Natural killer cell (primary cell): ENCODE measurements at regions not wholly inside any gene's neighbourhood (a gene's known extent, or its start where the extent isn't known, plus 50 kb on each side); places are given as distances from the start of the nearest gene placed in this dataset.

Experiments used
- ATAC-seq, 3 donors: fragments of 150-1000 bp in 2 of 3; fragments of 200-7000 bp in 1 of 3; cut with Tn5 transposase; 1 replicate in 1 of 3; 2 replicates in 2 of 3; pipeline ENCODE4 v1.10.0; 2021; ENCODE audit warnings: mild to moderate bottlenecking in 2 of 3, moderate library complexity in 2 of 3
- DNase-seq, 2 donors: peaks; one replicate each; pipeline versions ENCODE4 v3.0.0 to v3.0.0-alpha.2; 2013 to 2021; ENCODE audit warnings: mixed read lengths in 1 of 2
- H3K27ac ChIP-seq: one replicate; pipeline ENCODE4 v1.5.1; 2013; ENCODE audit warnings: mild to moderate bottlenecking, low read length
- H3K27me3 ChIP-seq: one replicate; pipeline ENCODE4 v1.6.1; 2013; ENCODE audit warnings: low read length; ENCODE audit not compliant: control insufficient read depth, insufficient read depth
- H3K36me3 ChIP-seq: one replicate; pipeline ENCODE4 v1.6.1; 2013; ENCODE audit warnings: low read length; ENCODE audit not compliant: control insufficient read depth, insufficient read depth
- H3K4me1 ChIP-seq: one replicate; pipeline ENCODE4 v1.6.1; 2013; ENCODE audit warnings: low read length; ENCODE audit not compliant: control insufficient read depth, insufficient read depth
- H3K4me3 ChIP-seq: one replicate; pipeline ENCODE4 v1.5.1; 2013; ENCODE audit warnings: low read length
- H3K9me3 ChIP-seq: one replicate; pipeline ENCODE4 v1.6.1; 2013; ENCODE audit warnings: low read length; ENCODE audit not compliant: control insufficient read depth, insufficient read depth
- H3K27ac Mint-ChIP-seq, 2 donors: one replicate each; pipeline ENCODE4 v1.8.0; 2022; ENCODE audit warnings: mild to moderate bottlenecking in 2 of 2, mixed read lengths in 2 of 2, moderate library complexity in 1 of 2
- H3K27me3 Mint-ChIP-seq, 2 donors: one replicate each; pipeline ENCODE4 v1.8.0; 2022; ENCODE audit warnings: low read depth in 2 of 2, mixed read lengths in 2 of 2
- H3K36me3 Mint-ChIP-seq: one replicate; pipeline ENCODE4 v1.8.0; 2022; ENCODE audit warnings: mixed read lengths
- H3K4me1 Mint-ChIP-seq, 2 donors: one replicate each; pipeline ENCODE4 v1.8.0; 2022; ENCODE audit warnings: mixed read lengths in 2 of 2
- H3K4me3 Mint-ChIP-seq: one replicate; pipeline ENCODE4 v1.8.0; 2022; ENCODE audit warnings: mild to moderate bottlenecking, moderate library complexity, mixed read lengths
- H3K9me3 Mint-ChIP-seq, 2 donors: one replicate each; pipeline ENCODE4 v1.8.0; 2022; ENCODE audit warnings: mixed read lengths in 2 of 2
- CTCF ChIP-seq: fragments of 200-600 bp; IDR thresholded peaks from one replicate; pipeline ENCODE4 v1.8.0; 2022; ENCODE audit warnings: antibody characterized with exemption
- WGBS: methylation state at CpG from one replicate; pipeline ENCODE4 v1.1.7; 2013; ENCODE audit warnings: missing lambda C conversion rate; ENCODE audit not compliant: insufficient coverage; 5-methylcytosine and 5-hydroxymethylcytosine counted together
- intact Hi-C: fragments of 100-400 bp; cut with micrococcal nuclease; formaldehyde crosslinking; loops from one replicate; pipeline ENCODE4 v1.14.2; 2022

GRCh38 chr12:92051441-92051840, 94.2 kb downstream of the BTG1 start:
- no peaks in the 10 kb centered on the region for H3K27me3 Mint-ChIP-seq
- ATAC-seq (no peak), DNase-seq (no peak)
- intact Hi-C loops = no loop called here
- no peaks in the 10 kb centered on the region for H3K27me3 ChIP-seq
- H3K4me3 ChIP-seq = no peak overlapping the region
- H3K4me1 Mint-ChIP-seq = no peaks in the 10 kb centered on the region
- H3K27ac Mint-ChIP-seq = no peak overlapping the region
- H3K4me1 ChIP-seq = no peaks in the 10 kb centered on the region
- H3K36me3 ChIP-seq = no peaks in the 10 kb centered on the region
- H3K36me3 Mint-ChIP-seq = no peaks in the 10 kb centered on the region
- 97% methylated on average over 1 of the region's 2 CpGs for WGBS
- no peaks in the 10 kb centered on the region for H3K9me3 Mint-ChIP-seq
- H3K27ac ChIP-seq = no peak overlapping the region
- no peak overlapping the region for H3K4me3 Mint-ChIP-seq
- H3K9me3 ChIP-seq = no peaks in the 10 kb centered on the region
- no peak for TF ChIP-seq CTCF

- H3K4me3 ChIP-seq = no peak overlapping the region
- H3K9me3 Mint-ChIP-seq = no peaks in the 10 kb centered on the region
- DNase-seq (no peak), ATAC-seq (no peak)
- H3K27me3 ChIP-seq = no peaks in the 10 kb centered on the region
- H3K27ac Mint-ChIP-seq = no peak overlapping the region
- intact Hi-C loops = no loop called here
- H3K27me3 Mint-ChIP-seq = no peaks in the 10 kb centered on the region
- 74% methylated on average over 3 of the region's 3 CpGs for WGBS
- H3K9me3 ChIP-seq = no peaks in the 10 kb centered on the region
- H3K4me1 ChIP-seq = no peaks in the 10 kb centered on the region
- H3K4me3 Mint-ChIP-seq = no peak overlapping the region
- no peaks in the 10 kb centered on the region for H3K4me1 Mint-ChIP-seq
- no peak for TF ChIP-seq CTCF
- no peaks in the 10 kb centered on the region for H3K36me3 Mint-ChIP-seq
- no peaks in the 10 kb centered on the region for H3K36me3 ChIP-seq
- no peak overlapping the region for H3K27ac ChIP-seq
Measured at GRCh38 chr12:92049403-92049802, 96.2 kb downstream of the BTG1 start.

- Mint-ChIP-seq H3K9me3 (no peaks in the 10 kb centered on the region), H3K27ac (no peak overlapping the region), H3K4me1 (no peaks in the 10 kb centered on the region), H3K4me3 (no peak overlapping the region), H3K36me3 (no peaks in the 10 kb centered on the region), H3K27me3 (no peaks in the 10 kb centered on the region)
- Histone ChIP-seq H3K27me3 (no peaks in the 10 kb centered on the region), H3K36me3 (no peaks in the 10 kb centered on the region), H3K4me3 (no peak overlapping the region), H3K4me1 (no peaks in the 10 kb centered on the region), H3K27ac (no peak overlapping the region), H3K9me3 (no peaks in the 10 kb centered on the region)
- 92% methylated on average over 1 of the region's 2 CpGs for WGBS
- no peak for ATAC-seq
- TF ChIP-seq CTCF = no peak
- intact Hi-C loops = no loop called here
- peak in 1 of 2 donors; percentile 37 for DNase-seq
Measured at GRCh38 chr12:92047393-92047826, 98.2 kb downstream of the BTG1 start.

GRCh38 chr12:92046557-92047392, 98.9 kb downstream of the BTG1 start:
- H3K27me3 Mint-ChIP-seq = no peaks in the 10 kb centered on the region
- peaks cover 0 to 5% of the 10 kb centered on the region in 2 donors for H3K4me1 Mint-ChIP-seq
- Histone ChIP-seq H3K4me1 (peaks cover 2% of the 10 kb centered on the region), H3K36me3 (no peaks in the 10 kb centered on the region), H3K4me3 (no peak overlapping the region), H3K9me3 (no peaks in the 10 kb centered on the region), H3K27ac (no peak overlapping the region), H3K27me3 (no peaks in the 10 kb centered on the region)
- 87% methylated on average over 6 of the region's 7 CpGs for WGBS
- intact Hi-C loops = no loop called here
- no peak for TF ChIP-seq CTCF
- H3K9me3 Mint-ChIP-seq = no peaks in the 10 kb centered on the region
- no peaks in the 10 kb centered on the region for H3K36me3 Mint-ChIP-seq
- DNase-seq (no peak), ATAC-seq (no peak)
- no peak overlapping the region for H3K27ac Mint-ChIP-seq
- no peak overlapping the region for H3K4me3 Mint-ChIP-seq
